DMS153 treated with DMSO at 0.1 percent for 48 hours (cell line): ENCODE measurements at regions not wholly inside any gene's neighbourhood (a gene's known extent, or its start where the extent isn't known, plus 50 kb on each side); places are given as distances from the start of the nearest gene placed in this dataset.
"Not testable (repeated sequence)": the region's sequence is repeated elsewhere in the genome, so short reads cannot be mapped to it uniquely, and the experiment has no call there.

ENCODE experiments used
- DNase-seq: peaks from one replicate; lab custom pipeline; 2025; ENCODE audit not compliant: unreplicated experiment; lab: John Stamatoyannopoulos, UW

GRCh38 chr1:244291236-244292201, 160.2 kb downstream of the ADSS2 start:
- DNase-seq, result no peak

GRCh38 chr1:244294599-244295224, 157.0 kb downstream of the ADSS2 start:
- DNase-seq, result no peak

GRCh38 chr1:244296003-244296402, 155.7 kb downstream of the ADSS2 start:
- no peak for DNase-seq

- no peak for DNase-seq
Measured at GRCh38 chr1:244296447-244296846, 155.3 kb downstream of the ADSS2 start.

- no peak for DNase-seq
Measured at GRCh38 chr1:244297087-244297486, 154.6 kb downstream of the ADSS2 start.

GRCh38 chr1:244297616-244298015, 154.1 kb downstream of the ADSS2 start:
- no peak for DNase-seq

- DNase-seq, result not testable (repeated sequence)
Measured at GRCh38 chr1:244300029-244300375, 151.7 kb downstream of the ADSS2 start.

- DNase-seq, result no peak
Measured at GRCh38 chr1:244301595-244302130, 150.0 kb downstream of the ADSS2 start.

- DNase-seq, result no peak
Measured at GRCh38 chr1:244302876-244303609, 148.7 kb downstream of the ADSS2 start.

- DNase-seq, result no peak
Measured at GRCh38 chr1:244303610-244303969, 148.1 kb downstream of the ADSS2 start.

- DNase-seq, result no peak
Measured at GRCh38 chr1:244304156-244304555, 147.6 kb downstream of the ADSS2 start.

GRCh38 chr1:244304656-244305055, 147.1 kb downstream of the ADSS2 start:
- no peak for DNase-seq

GRCh38 chr1:244305776-244306341, 145.8 kb downstream of the ADSS2 start:
- no peak for DNase-seq

GRCh38 chr1:244306544-244306943, 145.2 kb downstream of the ADSS2 start:
- no peak for DNase-seq

GRCh38 chr1:244309191-244309590, 142.5 kb downstream of the ADSS2 start:
- not testable (repeated sequence) for DNase-seq

GRCh38 chr1:244311784-244312532, 139.8 kb downstream of the ADSS2 start:
- no peak for DNase-seq

GRCh38 chr1:244313346-244313745, 138.4 kb downstream of the ADSS2 start:
- no peak for DNase-seq

GRCh38 chr1:244314921-244315559, 136.7 kb downstream of the ADSS2 start:
- no peak for DNase-seq

GRCh38 chr1:244315996-244316395, 135.7 kb downstream of the ADSS2 start:
- no peak for DNase-seq

GRCh38 chr1:244316407-244316806, 135.3 kb downstream of the ADSS2 start:
- DNase-seq, result no peak
